Panc1 (cell line): ENCODE measurements at regions not wholly inside any gene's neighbourhood (a gene's known extent, or its start where the extent isn't known, plus 50 kb on each side); places are given as distances from the start of the nearest gene placed in this dataset.

Source experiments
- ATAC-seq: fragments of 200-7000 bp; cut with Tn5 transposase; 2 replicates; pipeline ENCODE4 v1.9.1; 2020; ENCODE audit warnings: mild to moderate bottlenecking, moderate library complexity
- BruUV-seq: library from RNA; stranded (reverse); fragments of 400-500 nt; replicated peaks from 2 replicates; lab custom pipeline; 2021; lab: Mats Ljungman, UMichigan
- CTCF ChIA-PET: fragments of 300-600 bp; sonication (Branson Sonifier 250); formaldehyde crosslinking; loops from one replicate; lab custom pipeline; 2022; ENCODE audit warnings: antibody characterized with exemption; lab: Charles Lee
- POLR2A ChIA-PET: fragments of 300-600 bp; sonication (Branson Sonifier 250); formaldehyde crosslinking; loops from one replicate; lab custom pipeline; 2022; ENCODE audit warnings: antibody characterized with exemption; lab: Charles Lee
- DNase-seq: peaks from one replicate; pipeline ENCODE4 v3.0.0-alpha.2; 2010; ENCODE audit warnings: low read depth, low spot score
- H3K27ac ChIP-seq: 2 replicates; pipeline ENCODE4 v1.5.1; 2011; ENCODE audit warnings: mild to moderate bottlenecking, low read length, inconsistent platforms
- H3K27me3 ChIP-seq: fragments of 200-500 bp; sonication (Bioruptor generic); 2 replicates; pipeline ENCODE4 v1.6.0; 2014; ENCODE audit warnings: low read length, inconsistent platforms; ENCODE audit not compliant: control insufficient read depth, insufficient read depth
- H3K36me3 ChIP-seq: fragments of 200-500 bp; sonication (Bioruptor generic); 2 replicates; pipeline ENCODE4 v1.5.1; 2014; ENCODE audit warnings: inconsistent platforms, mild to moderate bottlenecking, low read length, moderate library complexity; ENCODE audit not compliant: control insufficient read depth, insufficient read depth
- H3K4me1 ChIP-seq: 2 replicates; pipeline ENCODE4 v1.5.1; 2011; ENCODE audit warnings: inconsistent platforms, mild to moderate bottlenecking, low read length, moderate library complexity; ENCODE audit not compliant: control insufficient read depth, insufficient read depth
- H3K4me3 ChIP-seq, 2 experiments: 2 replicates each; pipeline ENCODE4 v1.5.1; 2011 to 2012; ENCODE audit warnings: low read depth in 2 of 2, low read length in 2 of 2, mild to moderate bottlenecking in 2 of 2, inconsistent platforms in 1 of 2, moderate library complexity in 1 of 2
- H3K9me3 ChIP-seq: fragments of 200-500 bp; sonication (Bioruptor generic); 2 replicates; pipeline ENCODE4 v1.5.1; 2014; ENCODE audit warnings: low read depth, mild to moderate bottlenecking, inconsistent platforms, low read length, moderate library complexity; ENCODE audit not compliant: control insufficient read depth, insufficient read depth
- CTCF ChIP-seq: fragments of 450-650 bp; IDR thresholded peaks from 2 replicates; pipeline ENCODE4 v1.5.1; 2017; ENCODE audit warnings: mild to moderate bottlenecking
- POLR2AphosphoS5 ChIP-seq: IDR thresholded peaks from 2 replicates; pipeline ENCODE4 v1.6.1; 2012; ENCODE audit warnings: mild to moderate bottlenecking, low read depth, low read length, moderate library complexity
- REST ChIP-seq, 2 experiments: IDR thresholded peaks; 2 replicates each; pipeline ENCODE4 v1.6.1; 2011 to 2012; ENCODE audit warnings: low read depth in 2 of 2, control low read depth in 1 of 2, low read length in 1 of 2, mild to moderate bottlenecking in 1 of 2, moderate library complexity in 1 of 2; ENCODE audit not compliant: insufficient read depth in 1 of 2
- SIN3A ChIP-seq: IDR thresholded peaks from 2 replicates; pipeline ENCODE4 v1.6.1; 2012; ENCODE audit warnings: low read depth, mild to moderate bottlenecking, low read length, moderate library complexity, borderline replicate concordance; ENCODE audit not compliant: insufficient read depth
- TCF7L2 ChIP-seq: IDR thresholded peaks from 2 replicates; pipeline ENCODE4 v1.6.1; 2011; ENCODE audit warnings: mild to moderate bottlenecking, low read depth, low read length, inconsistent platforms
- in situ Hi-C: cut with HindIII; loops from 2 replicates; pipeline ENCODE4 v1.10.0; 2016; ENCODE audit warnings: low sequenced_read_pairs, low pct_unique_long_range_greater_than_20kb
- intact Hi-C: fragments of 100-400 bp; cut with micrococcal nuclease; formaldehyde crosslinking; loops from one replicate; pipeline ENCODE4 v1.10.0; 2022; ENCODE audit not compliant: unreplicated experiment

- CTCF ChIA-PET = interaction anchor here (0.6 kb wide), 1 partner anchor 154 kb away, joined by 4 read pairs; no protein-coding TSS in a partner anchor
- intact Hi-C loops = no loop called here
- DNase-seq (no peak), ATAC-seq (no peak)
- POLR2A ChIA-PET = no interaction called here
- Histone ChIP-seq H3K4me3 (no peak overlapping the region), H3K27ac (no peak overlapping the region), H3K27me3 (peaks cover 2% of the 10 kb centered on the region), H3K36me3 (no peaks in the 10 kb centered on the region), H3K4me1 (no peaks in the 10 kb centered on the region), H3K9me3 (no peaks in the 10 kb centered on the region)
- in situ Hi-C loops = no loop called here
- no TSS peak for BruUV-seq
- TF ChIP-seq REST (IDR thresholded peaks at IDR 0.05; ENCODE audit: insufficient read depth in 1 of 2, low read depth in 2 of 2, low read length in 1 of 2) (no peak), TCF7L2 (no peak), CTCF (no peak), SIN3A (no peak), POLR2AphosphoS5 (no peak)
Observed at GRCh38 chrX:130987241-130987640, 70.9 kb upstream of the ARHGAP36 start.

GRCh38 chrX:130990723-130991122, 67.4 kb upstream of the ARHGAP36 start:
- Histone ChIP-seq H3K9me3 (no peaks in the 10 kb centered on the region), H3K4me3 (no peak overlapping the region), H3K36me3 (no peaks in the 10 kb centered on the region), H3K27me3 (peaks cover 4% of the 10 kb centered on the region), H3K27ac (no peak overlapping the region), H3K4me1 (no peaks in the 10 kb centered on the region)
- intact Hi-C loops (no loop called here), in situ Hi-C loops (no loop called here)
- ChIA-PET CTCF (no interaction called here), POLR2A (no interaction called here)
- no TSS peak for BruUV-seq
- TF ChIP-seq REST (IDR thresholded peaks at IDR 0.05; ENCODE audit: insufficient read depth in 1 of 2, low read depth in 2 of 2, low read length in 1 of 2) = no peak
- TF ChIP-seq TCF7L2 = no peak
- TF ChIP-seq CTCF = no peak
- TF ChIP-seq SIN3A = no peak
- no peak for TF ChIP-seq POLR2AphosphoS5
- DNase-seq (no peak), ATAC-seq (no peak)
